H9 (cell line): ENCODE measurements at regions not wholly inside any gene's neighbourhood (a gene's known extent, or its start where the extent isn't known, plus 50 kb on each side); places are given as distances from the start of the nearest gene placed in this dataset.

Experiments
- DNase-seq: peaks from one replicate; pipeline ENCODE4 v3.0.0-alpha.2; 2017
- H2AFZ ChIP-seq: one replicate; pipeline ENCODE4 v1.6.1; 2013; ENCODE audit warnings: mild to moderate bottlenecking, low read length, control low read depth, moderate library complexity
- H2AK5ac ChIP-seq: 2 replicates; pipeline ENCODE4 v1.6.1; 2013; ENCODE audit warnings: low read length, control low read depth, mixed read lengths; ENCODE audit not compliant: insufficient read length
- H2BK120ac ChIP-seq: one replicate; pipeline ENCODE4 v1.6.1; 2013; ENCODE audit warnings: low read depth, mild to moderate bottlenecking, low read length, control low read depth, inconsistent platforms; ENCODE audit not compliant: poor library complexity, severe bottlenecking
- H2BK12ac ChIP-seq: 2 replicates; pipeline ENCODE4 v1.6.1; 2013; ENCODE audit warnings: low read length, control low read depth, mixed read lengths, low read depth; ENCODE audit not compliant: insufficient read length
- H2BK15ac ChIP-seq: 2 replicates; pipeline ENCODE4 v1.6.1; 2013; ENCODE audit warnings: low read depth, low read length, control low read depth
- H2BK20ac ChIP-seq: one replicate; pipeline ENCODE4 v1.6.1; 2013; ENCODE audit warnings: low read depth, mild to moderate bottlenecking, low read length, control low read depth, inconsistent platforms; ENCODE audit not compliant: poor library complexity, severe bottlenecking
- H2BK5ac ChIP-seq: 2 replicates; pipeline ENCODE4 v1.6.1; 2013; ENCODE audit warnings: low read length, control low read depth, mixed read lengths; ENCODE audit not compliant: insufficient read length
- H3K14ac ChIP-seq: 2 replicates; pipeline ENCODE4 v1.6.1; 2013; ENCODE audit warnings: low read length, control low read depth; ENCODE audit not compliant: insufficient read depth
- H3K18ac ChIP-seq: 2 replicates; pipeline ENCODE4 v1.6.1; 2013; ENCODE audit warnings: low read depth, mild to moderate bottlenecking, mixed read lengths, low read length, control low read depth; ENCODE audit not compliant: insufficient read length
- H3K23ac ChIP-seq: 2 replicates; pipeline ENCODE4 v1.6.1; 2013; ENCODE audit warnings: low read length, control low read depth, mixed read lengths, low read depth; ENCODE audit not compliant: insufficient read length
- H3K23me2 ChIP-seq: 2 replicates; pipeline ENCODE4 v1.6.1; 2013; ENCODE audit warnings: low read depth, mild to moderate bottlenecking, mixed read lengths, low read length, control low read depth; ENCODE audit not compliant: insufficient read length, poor library complexity, severe bottlenecking
- H3K27ac ChIP-seq: 2 replicates; pipeline ENCODE4 v1.5.1; 2013; ENCODE audit warnings: low read length, control low read depth, mixed read lengths, low read depth; ENCODE audit not compliant: insufficient read length
- H3K27me3 ChIP-seq: 2 replicates; pipeline ENCODE4 v1.6.1; 2013; ENCODE audit warnings: low read length, control low read depth, inconsistent platforms; ENCODE audit not compliant: insufficient read depth
- H3K4ac ChIP-seq: 2 replicates; pipeline ENCODE4 v1.6.1; 2013; ENCODE audit warnings: low read depth, mild to moderate bottlenecking, control low read depth, inconsistent platforms, low read length, moderate library complexity
- H3K4me1 ChIP-seq: 2 replicates; pipeline ENCODE4 v1.6.1; 2013; ENCODE audit warnings: low read length, control low read depth, inconsistent platforms; ENCODE audit not compliant: insufficient read depth
- H3K4me2 ChIP-seq: 2 replicates; pipeline ENCODE4 v1.6.1; 2013; ENCODE audit warnings: low read length, control low read depth, mixed read lengths; ENCODE audit not compliant: insufficient read length, insufficient read depth
- H3K56ac ChIP-seq: 2 replicates; pipeline ENCODE4 v1.6.1; 2013; ENCODE audit warnings: low read depth, mild to moderate bottlenecking, mixed read lengths, low read length, control low read depth; ENCODE audit not compliant: insufficient read length
- H3K79me1 ChIP-seq: 2 replicates; pipeline ENCODE4 v1.6.1; 2013; ENCODE audit warnings: low read depth, mild to moderate bottlenecking, moderate library complexity, low read length, control low read depth, inconsistent platforms; ENCODE audit not compliant: insufficient read depth, poor library complexity, severe bottlenecking
- H3K79me2 ChIP-seq: 2 replicates; pipeline ENCODE4 v1.6.1; 2013; ENCODE audit warnings: low read length, control low read depth, inconsistent platforms; ENCODE audit not compliant: insufficient read depth
- H3K9ac ChIP-seq: 2 replicates; pipeline ENCODE4 v1.6.1; 2013; ENCODE audit warnings: low read length, control low read depth, mixed read lengths; ENCODE audit not compliant: insufficient read length; ENCODE audit errors: extremely low read depth
- H3K9me3 ChIP-seq: one replicate; pipeline ENCODE4 v1.6.1; 2013; ENCODE audit warnings: low read depth, low read length, inconsistent platforms; ENCODE audit not compliant: control insufficient read depth
- H3T11ph ChIP-seq: one replicate; pipeline ENCODE4 v1.6.1; 2013; ENCODE audit warnings: mild to moderate bottlenecking, low read length, control low read depth, inconsistent platforms
- H4K20me1 ChIP-seq: one replicate; pipeline ENCODE4 v1.6.1; 2013; ENCODE audit not compliant: control insufficient read depth, insufficient read length, insufficient read depth
- H4K5ac ChIP-seq: 2 replicates; pipeline ENCODE4 v1.6.1; 2013; ENCODE audit warnings: low read depth, mild to moderate bottlenecking, mixed read lengths, low read length, control low read depth; ENCODE audit not compliant: insufficient read length
- H4K8ac ChIP-seq: replicated peaks from 2 replicates; pipeline ENCODE4 v1.6.1; 2013; ENCODE audit warnings: low read length, control low read depth, mixed read lengths, low read depth; ENCODE audit not compliant: insufficient read length
- H4K91ac ChIP-seq: 2 replicates; pipeline ENCODE4 v1.6.1; 2013; ENCODE audit warnings: low read depth, mild to moderate bottlenecking, moderate library complexity, mixed read lengths, low read length, control low read depth; ENCODE audit not compliant: insufficient read length
- H3K27ac Mint-ChIP-seq, 3 experiments: 2 replicates in 2 of 3; 3 replicates in 1 of 3; pipeline ENCODE4 v1.8.0; 2020 to 2021; ENCODE audit warnings: mixed read lengths in 3 of 3, mild to moderate bottlenecking in 1 of 3, moderate library complexity in 1 of 3
- H3K27me3 Mint-ChIP-seq: 2 replicates; pipeline ENCODE4 v1.8.0; 2021; ENCODE audit warnings: low read depth, mild to moderate bottlenecking, moderate library complexity, mixed read lengths
- H3K36me3 Mint-ChIP-seq, 3 experiments: 2 replicates in 2 of 3; 3 replicates in 1 of 3; pipeline ENCODE4 v1.8.0; 2020 to 2021; ENCODE audit warnings: low read depth in 3 of 3, mixed read lengths in 3 of 3; ENCODE audit not compliant: insufficient read depth in 1 of 3
- H3K4me1 Mint-ChIP-seq, 2 experiments: 2 replicates each; pipeline ENCODE4 v1.8.0; 2020; ENCODE audit warnings: mixed read lengths in 2 of 2
- H3K4me3 Mint-ChIP-seq, 2 experiments: 2 replicates in 1 of 2; 3 replicates in 1 of 2; pipeline ENCODE4 v1.8.0; 2020 to 2021; ENCODE audit warnings: mild to moderate bottlenecking in 2 of 2, mixed read lengths in 2 of 2, moderate library complexity in 1 of 2
- H3K9me3 Mint-ChIP-seq, 2 experiments: 2 replicates in 1 of 2; 3 replicates in 1 of 2; pipeline ENCODE4 v1.8.0; 2020; ENCODE audit warnings: mild to moderate bottlenecking in 2 of 2, mixed read lengths in 2 of 2, moderate library complexity in 1 of 2
- CTCF ChIP-seq: fragments of 200-600 bp; sonication (generic); conservative IDR thresholded peaks from 3 replicates; pipeline ENCODE4 v1.8.0; 2021; ENCODE audit warnings: antibody characterized with exemption, mild to moderate bottlenecking
- WGBS: extraction: QIAGEN DNeasy Blood & Tissue Kit; methylation state at CpG from one replicate; pipeline ENCODE4 v1.1.7; 2013; ENCODE audit warnings: missing lambda C conversion rate, low lambda C conversion rate, mixed read lengths; ENCODE audit not compliant: insufficient read length; ENCODE audit errors: extremely low coverage; 5-methylcytosine and 5-hydroxymethylcytosine counted together

GRCh38 chr11:29956076-29956556, 60.7 kb downstream of the KCNA4 start:
- no peak for TF ChIP-seq CTCF
- Mint-ChIP-seq H3K27me3 (no peaks in the 10 kb centered on the region; the same call in 1 of the 2 replicates), H3K4me3 (no peak overlapping the region)

More at GRCh38 chr11:29956076-29956556, 60.7 kb downstream of the KCNA4 start:
- Mint-ChIP-seq H3K27ac (no peak overlapping the region), H3K9me3 (peaks cover 2% of the 10 kb centered on the region in 2 experiments; a peak in 3 of 5 replicates), H3K4me1 (peaks cover 38 to 44% of the 10 kb centered on the region in 2 experiments), H3K36me3 (no peaks in the 10 kb centered on the region; a peak in 1 of 7 replicates)
- no peak overlapping the region for H2BK20ac ChIP-seq
- H2BK120ac ChIP-seq: no peak overlapping the region
- no peak for DNase-seq
- H4K5ac ChIP-seq: no peak overlapping the region
- H4K91ac ChIP-seq: no peak overlapping the region
- no peaks in the 10 kb centered on the region for H4K20me1 ChIP-seq
- no CpG with 5 or more reads among the region's 2 CpGs for WGBS
- H3K79me1 ChIP-seq: no peaks in the 10 kb centered on the region
- H3K14ac ChIP-seq: no peak overlapping the region
- no peak overlapping the region for H3K4me2 ChIP-seq
- H4K8ac ChIP-seq: no peak overlapping the region
- no peak overlapping the region for H3T11ph ChIP-seq
- H3K79me2 ChIP-seq: no peaks in the 10 kb centered on the region
- H3K23me2 ChIP-seq: no peaks in the 10 kb centered on the region
- H3K9ac ChIP-seq: no peak overlapping the region
- no peak overlapping the region for H3K27ac ChIP-seq
- no peak overlapping the region for H3K18ac ChIP-seq
- H2BK5ac ChIP-seq: no peak overlapping the region
- H2AFZ ChIP-seq: no peak overlapping the region
- no peak overlapping the region for H3K56ac ChIP-seq
- H3K23ac ChIP-seq: no peak overlapping the region
- no peak overlapping the region for H3K4ac ChIP-seq
- H2BK12ac ChIP-seq: no peak overlapping the region
- peaks cover 5% of the 10 kb centered on the region; the same call in 1 of the 2 replicates for H3K4me1 ChIP-seq
- H3K9me3 ChIP-seq: no peaks in the 10 kb centered on the region
- H2AK5ac ChIP-seq: no peak overlapping the region
- H3K27me3 ChIP-seq: no peaks in the 10 kb centered on the region
- no peak overlapping the region for H2BK15ac ChIP-seq
